ENCODE measurements at regions not wholly inside any gene's neighbourhood (a gene's known extent, or its start where the extent isn't known, plus 50 kb on each side); places are given as distances from the start of the nearest gene placed in this dataset.

- no peak for DNase-seq (ENCODE audit: low read depth)
- no peak for TF ChIP-seq CTCF (IDR thresholded peaks at IDR 0.05; ENCODE audit: insufficient read depth, low read depth, low read length, missing control alignments)
These were observed 104.8 kb downstream of the ZNF280B start for GRCh38 chr22:22403771-22404170.

GRCh38 chr22:22404598-22405284 lies 103.8 kb downstream of the ZNF280B start:
- no peak for TF ChIP-seq CTCF (IDR thresholded peaks at IDR 0.05; ENCODE audit: insufficient read depth, low read depth, low read length, missing control alignments)
- peak; percentile 5 for DNase-seq (ENCODE audit: low read depth)
- H3K4me3 ChIP-seq (ENCODE audit: low read depth, low read length), result no peak overlapping the region

More at GRCh38 chr22:22403771-22404170, 104.8 kb downstream of the ZNF280B start:
- no peak overlapping the region for H3K4me3 ChIP-seq (ENCODE audit: low read depth, low read length)

GRCh38 chr22:22406445-22407027 lies 102.0 kb downstream of the ZNF280B start:
- TF ChIP-seq CTCF (IDR thresholded peaks at IDR 0.05; ENCODE audit: insufficient read depth, low read depth, low read length, missing control alignments), result no peak
- DNase-seq (ENCODE audit: low read depth), result no peak
- no peak overlapping the region for H3K4me3 ChIP-seq (ENCODE audit: low read depth, low read length)

GRCh38 chr22:22407061-22407460 lies 101.5 kb downstream of the ZNF280B start:
- TF ChIP-seq CTCF (IDR thresholded peaks at IDR 0.05; ENCODE audit: insufficient read depth, low read depth, low read length, missing control alignments), result no peak
- no peak overlapping the region for H3K4me3 ChIP-seq (ENCODE audit: low read depth, low read length)
- no peak for DNase-seq (ENCODE audit: low read depth)

- H3K4me3 ChIP-seq (ENCODE audit: low read depth, low read length), result no peak overlapping the region
- DNase-seq (ENCODE audit: low read depth), result no peak
- no peak for TF ChIP-seq CTCF (IDR thresholded peaks at IDR 0.05; ENCODE audit: insufficient read depth, low read depth, low read length, missing control alignments)
These were observed 100.3 kb downstream of the ZNF280B start for GRCh38 chr22:22408269-22408668.

GRCh38 chr22:22408731-22409696 lies 99.5 kb downstream of the ZNF280B start:
- peak; percentile 38 for TF ChIP-seq CTCF (IDR thresholded peaks at IDR 0.05; ENCODE audit: insufficient read depth, low read depth, low read length, missing control alignments)
- no peak overlapping the region for H3K4me3 ChIP-seq (ENCODE audit: low read depth, low read length)
- DNase-seq (ENCODE audit: low read depth), result peak; percentile 45
